Neuronal stem cell (in vitro differentiated cells): ENCODE measurements at regions not wholly inside any gene's neighbourhood (a gene's known extent, or its start where the extent isn't known, plus 50 kb on each side); places are given as distances from the start of the nearest gene placed in this dataset.

ENCODE experiments used
- DNase-seq: peaks from one replicate; pipeline ENCODE4 v3.0.0-alpha.2; 2013; ENCODE audit warnings: low spot score
- H2AFZ ChIP-seq: one replicate; pipeline ENCODE4 v1.6.1; 2013; ENCODE audit warnings: mild to moderate bottlenecking, low read length, inconsistent platforms
- H2AK5ac ChIP-seq: 2 replicates; pipeline ENCODE4 v1.6.1; 2013; ENCODE audit warnings: low read depth, mild to moderate bottlenecking, inconsistent platforms, low read length, moderate library complexity, mixed read lengths
- H2BK120ac ChIP-seq: 2 replicates; pipeline ENCODE4 v1.6.1; 2013; ENCODE audit warnings: low read depth, mild to moderate bottlenecking, inconsistent platforms, low read length, moderate library complexity, mixed read lengths
- H2BK12ac ChIP-seq: one replicate; pipeline ENCODE4 v1.6.1; 2013; ENCODE audit warnings: low read length, inconsistent platforms
- H2BK15ac ChIP-seq: 2 replicates; pipeline ENCODE4 v1.6.1; 2013; ENCODE audit warnings: mild to moderate bottlenecking, low read length, inconsistent platforms, mixed read lengths
- H2BK5ac ChIP-seq: one replicate; pipeline ENCODE4 v1.6.1; 2013; ENCODE audit warnings: inconsistent platforms, mild to moderate bottlenecking, low read length, moderate library complexity
- H3K14ac ChIP-seq: one replicate; pipeline ENCODE4 v1.6.1; 2013; ENCODE audit warnings: low read length, inconsistent platforms
- H3K18ac ChIP-seq: 2 replicates; pipeline ENCODE4 v1.6.1; 2013; ENCODE audit warnings: low read length, inconsistent platforms
- H3K23ac ChIP-seq: 2 replicates; pipeline ENCODE4 v1.6.1; 2013; ENCODE audit warnings: low read depth, mild to moderate bottlenecking, mixed read lengths, low read length, inconsistent platforms; ENCODE audit not compliant: poor library complexity
- H3K27ac ChIP-seq: replicated peaks from 3 replicates; pipeline ENCODE4 v1.5.1; 2013; ENCODE audit warnings: low read length, inconsistent platforms
- H3K27me3 ChIP-seq, 3 experiments: 2 replicates each; pipeline ENCODE4 v1.6.1; 2013; ENCODE audit warnings: low read length in 3 of 3, mild to moderate bottlenecking in 2 of 3, inconsistent platforms in 1 of 3, low read depth in 1 of 3, mixed read lengths in 1 of 3, moderate library complexity in 1 of 3; ENCODE audit not compliant: control insufficient read depth in 3 of 3, insufficient read depth in 3 of 3
- H3K36me3 ChIP-seq, 2 donors: replicated peaks in 1 of 2; 2 replicates each; pipeline ENCODE4 v1.6.1; 2013; ENCODE audit warnings: low read length in 2 of 2; ENCODE audit not compliant: control insufficient read depth in 2 of 2, insufficient read depth in 2 of 2
- H3K4ac ChIP-seq: 2 replicates; pipeline ENCODE4 v1.6.1; 2013; ENCODE audit warnings: inconsistent platforms, mild to moderate bottlenecking, low read length, moderate library complexity
- H3K4me1 ChIP-seq, 2 donors: 1 replicate in 1 of 2; 2 replicates in 1 of 2; pipeline ENCODE4 v1.6.1; 2013; ENCODE audit warnings: low read length in 2 of 2, low read depth in 1 of 2; ENCODE audit not compliant: control insufficient read depth in 2 of 2, insufficient read depth in 1 of 2
- H3K4me2 ChIP-seq: one replicate; pipeline ENCODE4 v1.6.1; 2013; ENCODE audit warnings: mild to moderate bottlenecking, low read length, inconsistent platforms; ENCODE audit not compliant: insufficient read depth, poor library complexity, severe bottlenecking
- H3K4me3 ChIP-seq, 2 donors: 2 replicates each; pipeline ENCODE4 v1.5.1; 2013; ENCODE audit warnings: low read length in 2 of 2, mild to moderate bottlenecking in 2 of 2, inconsistent platforms in 1 of 2, moderate library complexity in 1 of 2
- H3K79me1 ChIP-seq: one replicate; pipeline ENCODE4 v1.6.1; 2013; ENCODE audit warnings: low read depth, mild to moderate bottlenecking, inconsistent platforms, low read length, moderate library complexity
- H3K9ac ChIP-seq: one replicate; pipeline ENCODE4 v1.6.1; 2013; ENCODE audit warnings: mild to moderate bottlenecking, low read depth, low read length, inconsistent platforms; ENCODE audit not compliant: poor library complexity
- H3K9me3 ChIP-seq, 2 donors: replicated peaks in 1 of 2; 2 replicates each; pipeline versions ENCODE3 to v1.6.1; 2013; ENCODE audit warnings: low read length in 2 of 2, mild to moderate bottlenecking in 2 of 2, inconsistent platforms in 1 of 2, low read depth in 1 of 2, mixed read lengths in 1 of 2, moderate library complexity in 1 of 2; ENCODE audit not compliant: control insufficient read depth in 2 of 2, insufficient read depth in 1 of 2
- H4K8ac ChIP-seq: one replicate; pipeline ENCODE4 v1.6.1; 2013; ENCODE audit warnings: low read depth, mild to moderate bottlenecking, inconsistent platforms, low read length, moderate library complexity
- H4K91ac ChIP-seq: one replicate; pipeline ENCODE4 v1.6.1; 2013; ENCODE audit warnings: low read length, low read depth, mild to moderate bottlenecking, inconsistent platforms; ENCODE audit not compliant: poor library complexity
- WGBS, 2 donors: extraction: QIAGEN DNeasy Blood & Tissue Kit; methylation state at CpG; one replicate each; pipeline ENCODE4 v1.1.7; 2013; ENCODE audit warnings: missing lambda C conversion rate in 2 of 2, mixed read lengths in 1 of 2; ENCODE audit not compliant: insufficient read length in 2 of 2, insufficient replicate concordance in 1 of 2; ENCODE audit errors: extremely low coverage in 2 of 2; 5-methylcytosine and 5-hydroxymethylcytosine counted together

DNA sequence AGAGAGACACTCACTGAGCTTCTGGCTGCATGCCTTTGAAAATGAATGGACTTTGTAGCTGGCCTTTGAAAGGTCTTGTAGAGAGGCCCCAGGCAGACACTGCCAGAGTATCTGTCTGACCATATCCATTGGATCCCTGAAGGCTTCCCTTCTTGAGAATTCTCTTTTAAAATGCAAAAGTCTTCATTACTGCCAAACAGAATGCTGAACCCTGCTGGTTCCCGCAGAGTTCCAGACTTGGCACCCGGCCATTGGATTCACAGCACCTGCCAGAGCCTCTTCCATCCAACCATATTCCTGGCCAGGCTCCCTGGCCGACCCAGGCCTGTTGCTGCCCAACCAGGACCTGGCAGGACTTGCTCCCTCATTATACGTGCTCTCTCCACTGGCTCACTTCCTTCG is 182.5 kb downstream of the GXYLT1 start:
- H2BK12ac ChIP-seq: no peak overlapping the region
- H2BK120ac ChIP-seq: no peak overlapping the region
- no peak for DNase-seq
- no peak overlapping the region for H2BK15ac ChIP-seq
- H3K4me2 ChIP-seq: no peak overlapping the region
- H3K23ac ChIP-seq: no peak overlapping the region
- H3K27ac ChIP-seq: no peak overlapping the region
- no peak overlapping the region for H2AFZ ChIP-seq
- H3K4me1 ChIP-seq: peaks cover 0 to 6% of the 10 kb centered on the region in 2 donors
- H3K9me3 ChIP-seq: no peaks in the 10 kb centered on the region
- H3K4me3 ChIP-seq: no peak overlapping the region
- H3K9ac ChIP-seq: no peak overlapping the region
- no peak overlapping the region for H3K18ac ChIP-seq
- no peak overlapping the region for H4K8ac ChIP-seq
- no peaks in the 10 kb centered on the region for H3K36me3 ChIP-seq
- no peak overlapping the region for H3K4ac ChIP-seq
- WGBS, 2 donors: no CpG with 5 or more reads among the region's 5 CpGs
- H3K79me1 ChIP-seq: no peaks in the 10 kb centered on the region
- H2AK5ac ChIP-seq: no peak overlapping the region
- no peak overlapping the region for H3K14ac ChIP-seq
- H3K27me3 ChIP-seq: peaks cover 0 to 2% (median 0%) of the 10 kb centered on the region in 3 experiments
- no peak overlapping the region for H2BK5ac ChIP-seq
- H4K91ac ChIP-seq: no peak overlapping the region

DNA sequence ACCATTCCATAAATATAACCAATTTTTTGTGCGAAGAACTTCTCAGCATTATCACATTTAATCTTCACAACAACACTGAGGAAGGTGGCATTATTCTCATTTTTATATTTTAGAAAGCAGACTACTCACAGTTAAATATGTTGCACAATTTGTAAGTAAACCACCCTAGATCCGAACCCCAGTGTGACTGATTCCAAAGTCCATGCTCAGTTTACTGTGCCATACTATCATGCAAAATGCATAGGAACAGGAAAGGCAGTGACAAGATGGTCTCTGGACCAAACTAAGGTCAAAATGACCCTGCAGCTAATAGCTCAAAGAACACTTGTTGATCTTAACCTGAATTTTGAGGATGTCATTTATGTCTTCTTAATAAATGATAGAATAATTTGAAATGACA is 185.4 kb downstream of the GXYLT1 start:
- Histone ChIP-seq H3K36me3 (no peaks in the 10 kb centered on the region), H3K27ac (no peak overlapping the region), H2BK120ac (no peak overlapping the region), H2AFZ (no peak overlapping the region), H4K91ac (no peak overlapping the region), H3K18ac (no peak overlapping the region), H3K23ac (no peak overlapping the region), H3K9me3 (no peaks in the 10 kb centered on the region), H2BK5ac (no peak overlapping the region), H3K79me1 (no peaks in the 10 kb centered on the region), H3K9ac (no peak overlapping the region), H3K4me3 (no peak overlapping the region), H3K27me3 (peaks cover 0 to 2% (median 0%) of the 10 kb centered on the region in 3 experiments), H4K8ac (no peak overlapping the region), H3K14ac (no peak overlapping the region), H2BK15ac (no peak overlapping the region), H3K4me2 (no peak overlapping the region), H2BK12ac (no peak overlapping the region), H3K4ac (no peak overlapping the region), H3K4me1 (peaks cover 0 to 2% of the 10 kb centered on the region in 2 donors), H2AK5ac (no peak overlapping the region)
- no peak for DNase-seq
- WGBS, 2 donors: no CpG with 5 or more reads among the region's 2 CpGs

DNA sequence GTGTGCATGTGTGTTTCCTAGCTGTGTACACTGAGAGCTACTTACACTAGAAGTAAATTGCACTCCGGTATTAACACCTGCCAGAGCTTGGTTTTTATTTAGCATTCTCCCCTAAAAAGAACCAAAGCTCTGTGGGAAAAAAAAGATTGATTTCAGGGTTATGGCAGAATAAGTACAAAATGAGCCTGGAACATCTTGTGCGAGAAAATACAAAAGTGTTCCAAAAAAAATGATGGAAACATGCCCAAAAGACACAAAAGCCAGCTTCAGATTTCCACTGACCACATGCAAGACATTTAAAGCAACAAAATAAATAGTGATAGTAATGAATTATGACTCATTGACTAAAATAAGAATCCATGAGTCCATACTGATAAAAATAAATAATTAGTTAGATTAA is 188.3 kb downstream of the GXYLT1 start:
- Histone ChIP-seq H4K8ac (no peak overlapping the region), H3K18ac (no peak overlapping the region), H3K79me1 (no peaks in the 10 kb centered on the region), H3K27ac (no peak overlapping the region), H3K4me1 (peaks cover 0 to 2% of the 10 kb centered on the region in 2 donors), H2BK12ac (no peak overlapping the region), H4K91ac (no peak overlapping the region), H3K4me3 (no peak overlapping the region), H3K4ac (no peak overlapping the region), H3K36me3 (no peaks in the 10 kb centered on the region), H3K4me2 (no peak overlapping the region), H3K27me3 (peaks cover 0 to 2% (median 0%) of the 10 kb centered on the region in 3 experiments), H3K14ac (no peak overlapping the region), H2BK120ac (no peak overlapping the region), H3K9ac (no peak overlapping the region), H2AFZ (no peak overlapping the region), H2BK5ac (no peak overlapping the region), H2AK5ac (no peak overlapping the region), H3K23ac (no peak overlapping the region), H2BK15ac (no peak overlapping the region), H3K9me3 (peaks cover 0 to 2% of the 10 kb centered on the region in 2 donors)
- no CpG with 5 or more reads among the region's 2 CpGs for WGBS, 2 donors
- no peak for DNase-seq

GRCh38 chr12:41950455-41950854 is 194.2 kb downstream of the GXYLT1 start:
- no peak overlapping the region for H2BK12ac ChIP-seq

More at GRCh38 chr12:41950455-41950854, 194.2 kb downstream of the GXYLT1 start:
- Histone ChIP-seq H2BK120ac (no peak overlapping the region), H2AFZ (no peak overlapping the region), H3K4ac (no peak overlapping the region), H3K27me3 (no peaks in the 10 kb centered on the region), H3K18ac (no peak overlapping the region), H3K9ac (no peak overlapping the region), H4K8ac (no peak overlapping the region), H3K36me3 (no peaks in the 10 kb centered on the region), H4K91ac (no peak overlapping the region), H2AK5ac (no peak overlapping the region), H3K9me3 (peaks cover 7 to 9% of the 10 kb centered on the region in 2 donors), H3K4me2 (no peak overlapping the region), H2BK5ac (no peak overlapping the region), H3K14ac (no peak overlapping the region), H3K27ac (no peak overlapping the region), H3K79me1 (no peaks in the 10 kb centered on the region), H3K4me1 (no peaks in the 10 kb centered on the region), H3K23ac (no peak overlapping the region), H3K4me3 (no peak overlapping the region), H2BK15ac (no peak overlapping the region)
- no peak for DNase-seq
- no CpG with 5 or more reads among the region's 1 CpG for WGBS, 2 donors
